ENCODE measurements at regions not wholly inside any gene's neighbourhood (a gene's known extent, or its start where the extent isn't known, plus 50 kb on each side); places are given as distances from the start of the nearest gene placed in this dataset.

DNA sequence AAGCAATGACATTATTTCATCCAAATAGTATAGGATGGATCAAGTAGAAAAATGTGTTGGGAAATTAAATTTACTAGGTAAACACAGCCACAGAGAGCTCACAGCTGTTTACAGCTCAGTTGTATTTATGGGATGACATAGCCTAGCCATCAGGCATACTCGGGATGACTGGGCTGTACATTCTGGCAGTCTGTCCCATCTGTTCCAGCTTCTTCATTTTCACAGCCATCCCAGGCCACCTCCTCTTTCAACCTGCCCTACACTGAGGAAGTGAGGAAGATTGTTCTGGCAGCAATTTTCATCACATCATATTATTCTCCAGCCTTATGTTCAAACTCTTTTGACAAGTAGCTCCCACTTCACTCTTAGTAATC lies 98.4 kb upstream of the PFN2 start:
- DNase-seq (ENCODE audit: low read depth) = no peak

DNA sequence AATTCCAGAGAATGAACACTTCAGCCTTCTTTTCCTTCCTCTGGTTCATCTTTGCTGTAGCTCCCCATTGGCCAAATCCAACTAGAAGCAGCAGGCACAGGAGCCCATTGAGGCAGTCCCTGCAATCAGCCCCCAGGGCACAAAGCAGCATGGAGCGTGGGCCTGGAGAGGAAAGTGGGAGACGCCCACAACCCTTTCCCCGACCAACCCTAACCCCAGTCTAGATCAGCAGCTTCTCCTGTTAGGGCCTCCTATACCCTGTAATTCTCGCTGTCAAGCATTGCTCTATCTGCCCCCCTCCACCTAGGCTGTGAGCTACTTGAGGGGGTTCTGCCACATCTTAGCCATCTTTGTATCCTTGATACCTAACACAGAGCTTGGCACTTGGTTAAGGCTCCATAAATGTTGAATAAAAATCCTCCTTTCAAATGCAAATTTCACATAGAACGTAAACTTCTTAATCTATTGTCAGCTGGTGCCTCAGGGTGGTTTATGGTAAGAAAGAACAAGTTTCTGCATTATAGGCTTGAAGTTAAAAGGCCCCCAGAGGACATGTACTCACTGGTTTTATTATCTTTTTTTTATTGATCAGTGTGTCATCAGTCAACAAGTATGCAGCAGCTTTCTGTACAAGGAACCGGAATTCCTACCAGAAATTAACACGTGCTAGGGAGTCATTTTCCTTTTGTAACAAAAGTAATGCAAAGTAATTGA lies 97.9 kb upstream of the PFN2 start:
- no peak for DNase-seq (ENCODE audit: low read depth)

DNA sequence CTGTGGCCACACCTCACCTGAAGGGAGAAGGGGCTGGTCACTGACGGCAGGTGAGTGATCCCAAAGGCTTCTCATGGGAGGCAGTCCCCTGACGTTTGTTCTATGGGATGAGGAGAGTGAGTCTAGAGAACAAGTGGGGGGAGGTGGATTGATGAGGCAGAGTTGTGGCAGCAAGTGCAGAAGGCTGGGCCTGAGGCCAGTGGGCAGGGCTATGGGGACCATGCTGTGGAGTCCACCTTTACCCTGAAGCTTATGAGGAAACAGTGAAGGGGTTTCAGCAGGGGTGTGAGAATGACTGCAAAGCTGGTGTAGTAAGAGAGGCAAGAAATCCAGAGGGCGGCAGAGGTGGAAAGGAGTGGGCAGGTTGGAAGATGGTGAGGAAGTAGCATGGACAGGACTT lies 96.9 kb upstream of the PFN2 start:
- DNase-seq (ENCODE audit: low read depth) = no peak

DNA sequence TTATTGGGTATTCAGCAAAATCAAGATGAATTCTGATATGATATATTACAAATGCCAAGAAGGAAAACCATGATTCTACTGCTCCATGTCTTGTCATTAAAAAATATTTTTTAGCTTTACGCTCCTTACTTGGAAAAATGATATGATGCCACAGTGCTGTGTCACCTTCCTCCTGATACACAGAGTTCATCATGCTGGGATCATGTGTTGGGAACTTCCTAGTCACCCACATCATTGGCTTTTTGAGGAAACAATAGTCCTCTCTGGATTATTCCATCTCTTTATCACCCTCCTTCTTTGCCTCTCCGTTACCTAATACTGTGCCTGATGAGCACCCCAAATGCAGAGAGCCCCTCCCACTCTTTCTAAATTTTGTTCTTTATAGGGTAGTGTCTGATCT lies 94.3 kb upstream of the PFN2 start:
- DNase-seq (ENCODE audit: low read depth) = no peak

DNA sequence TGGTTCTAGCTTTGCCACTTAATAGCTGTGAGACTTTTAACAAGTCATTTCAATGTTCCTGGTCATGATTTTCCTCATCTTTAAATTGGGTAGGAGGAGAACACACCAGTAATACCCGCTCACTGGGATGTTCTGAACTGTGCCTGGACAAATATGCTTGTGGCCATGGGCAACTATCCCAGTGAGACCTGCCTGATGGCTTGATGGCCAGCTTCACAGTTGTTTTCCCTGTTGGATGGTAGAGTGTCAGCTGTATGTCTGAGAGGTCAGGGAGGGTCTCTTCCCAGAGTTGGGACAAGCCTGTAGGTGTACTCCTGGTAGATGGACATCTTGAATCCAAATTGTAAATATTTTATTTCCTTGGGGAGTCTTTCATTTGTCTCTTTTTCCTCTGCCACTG lies 92.5 kb upstream of the PFN2 start:
- DNase-seq (ENCODE audit: low read depth) = no peak

DNA sequence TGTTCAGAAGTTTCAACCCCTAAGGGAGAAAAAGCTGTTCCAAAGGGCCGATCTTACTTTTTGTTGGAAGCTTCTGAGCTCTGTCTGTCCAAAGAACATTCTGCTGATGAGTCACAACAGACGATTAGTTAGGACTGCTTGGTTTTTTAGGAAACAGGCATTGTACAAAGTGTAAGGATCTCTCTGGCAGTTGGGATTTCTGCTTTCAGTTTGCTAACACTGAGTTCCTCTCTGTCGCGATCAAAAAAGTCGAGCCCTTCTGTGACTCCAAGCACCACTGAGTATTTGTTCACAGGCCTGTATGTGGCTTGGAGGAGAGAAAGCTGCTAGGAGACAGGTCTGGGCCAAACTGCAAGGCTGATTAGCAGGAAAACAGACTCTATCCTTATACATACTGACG lies 91.8 kb upstream of the PFN2 start:
- DNase-seq (ENCODE audit: low read depth) = no peak

DNA sequence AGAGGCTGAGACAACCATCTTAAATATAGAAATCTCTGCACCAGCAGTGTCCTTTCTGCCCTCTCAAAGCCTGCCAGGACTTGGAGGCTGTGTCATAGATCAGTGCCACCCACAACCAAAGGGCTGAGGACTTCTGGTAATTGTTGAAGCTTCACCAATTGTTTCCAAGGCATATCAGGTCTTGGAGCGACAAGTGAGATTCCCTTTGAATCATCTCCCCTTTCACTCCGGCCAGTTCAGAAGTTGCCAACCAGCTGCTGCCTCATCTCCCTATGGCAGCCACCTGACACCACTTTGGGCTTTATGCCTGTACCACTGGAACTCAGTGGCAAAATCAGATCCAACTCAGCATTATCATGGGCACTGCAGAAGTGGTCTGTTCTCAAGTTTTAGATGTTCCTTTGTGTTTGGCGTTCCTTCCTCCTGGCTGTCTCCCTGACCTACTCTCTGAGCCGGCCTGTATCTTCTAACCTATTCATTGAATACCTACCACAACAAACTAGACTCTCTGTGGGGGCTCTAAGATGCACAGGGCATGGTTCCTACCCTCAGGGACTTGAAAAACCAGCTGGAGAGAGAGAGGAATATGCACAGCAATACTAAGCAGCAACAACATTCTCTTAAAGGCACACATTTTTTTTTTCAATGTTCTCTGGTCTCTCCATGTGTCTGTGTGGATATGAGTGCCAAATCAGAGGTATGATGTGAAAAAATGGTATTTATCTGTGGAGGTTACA lies 90.8 kb upstream of the PFN2 start:
- no peak for DNase-seq (ENCODE audit: low read depth)

DNA sequence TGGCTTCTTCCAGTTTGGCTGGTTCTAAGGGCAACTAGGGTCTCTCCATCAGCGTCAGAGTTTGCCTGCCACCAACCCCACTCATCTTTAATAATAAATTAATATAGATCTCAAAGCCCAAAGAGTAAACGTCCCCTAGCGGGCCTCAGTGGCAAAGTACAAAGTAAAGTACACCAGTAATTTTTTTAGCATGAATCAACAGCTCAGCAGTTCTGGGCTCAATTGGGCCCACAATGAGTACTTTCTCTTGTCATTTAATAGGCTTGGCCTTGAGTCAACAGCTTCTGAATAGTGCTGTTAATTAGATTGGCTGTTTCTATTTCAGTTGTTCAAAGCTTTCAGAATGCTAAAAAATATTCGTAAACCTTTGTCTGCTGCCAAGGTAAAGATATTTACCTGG lies 89.0 kb upstream of the PFN2 start:
- DNase-seq (ENCODE audit: low read depth) = no peak

DNA sequence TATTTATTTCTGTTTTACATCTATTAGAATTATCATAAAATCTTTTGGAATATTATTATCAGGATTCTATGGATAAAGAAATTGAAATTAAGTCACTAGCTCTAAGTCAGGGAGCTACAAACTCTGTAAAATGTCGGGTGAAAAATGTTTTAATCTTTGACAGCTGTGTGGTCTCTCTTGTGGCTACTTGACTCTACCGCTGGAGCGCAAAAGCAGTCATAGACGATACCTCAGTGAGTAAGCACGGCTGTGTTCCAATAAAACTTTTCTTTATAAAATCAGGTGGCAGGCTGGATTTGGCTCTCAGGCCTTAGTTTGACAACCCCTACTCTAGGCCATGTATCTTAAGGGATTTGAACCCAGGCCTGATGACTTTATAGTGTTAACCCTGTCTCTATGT lies 88.5 kb upstream of the PFN2 start:
- DNase-seq (ENCODE audit: low read depth) = no peak

DNA sequence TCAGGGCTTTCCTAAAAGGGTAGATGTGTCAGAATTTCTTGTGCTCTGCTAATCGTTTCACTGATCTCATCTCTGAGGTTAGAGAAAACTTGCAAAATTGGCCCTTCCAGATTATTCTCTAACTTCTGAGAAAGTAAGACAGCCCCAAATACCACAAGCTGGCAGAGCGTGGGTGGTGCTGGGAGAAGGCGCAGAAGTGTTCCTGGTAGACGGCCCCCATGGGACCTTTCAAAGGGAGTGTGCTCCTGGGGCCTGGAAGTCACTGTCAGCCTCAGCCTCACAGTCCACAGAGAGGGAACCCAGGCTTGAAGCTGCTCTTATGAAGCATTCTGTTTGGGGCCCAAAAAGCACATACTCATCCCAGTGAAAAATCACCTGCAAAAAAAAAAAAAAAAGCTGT lies 86.5 kb upstream of the PFN2 start:
- DNase-seq (ENCODE audit: low read depth) = no peak

DNA sequence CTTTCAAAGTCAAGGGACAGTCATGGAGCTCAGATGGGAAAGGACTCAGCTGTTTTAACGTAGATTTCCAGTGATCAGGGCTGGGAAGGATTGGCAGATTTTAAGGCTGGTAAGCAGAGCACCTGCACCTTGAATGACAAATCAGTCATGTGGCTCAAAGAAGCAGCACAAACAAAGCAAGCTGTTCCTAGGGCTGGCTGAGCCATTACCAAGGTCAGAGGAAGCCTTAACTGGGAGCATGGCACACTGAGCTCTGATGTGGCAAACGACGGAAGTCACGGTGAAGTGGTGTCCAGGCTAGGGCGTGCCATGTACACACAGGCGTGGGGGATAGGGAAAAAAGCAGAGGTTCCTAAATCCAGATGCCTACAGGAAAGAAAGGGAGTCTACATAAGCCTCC lies 84.6 kb upstream of the PFN2 start:
- no peak for DNase-seq (ENCODE audit: low read depth)

DNA sequence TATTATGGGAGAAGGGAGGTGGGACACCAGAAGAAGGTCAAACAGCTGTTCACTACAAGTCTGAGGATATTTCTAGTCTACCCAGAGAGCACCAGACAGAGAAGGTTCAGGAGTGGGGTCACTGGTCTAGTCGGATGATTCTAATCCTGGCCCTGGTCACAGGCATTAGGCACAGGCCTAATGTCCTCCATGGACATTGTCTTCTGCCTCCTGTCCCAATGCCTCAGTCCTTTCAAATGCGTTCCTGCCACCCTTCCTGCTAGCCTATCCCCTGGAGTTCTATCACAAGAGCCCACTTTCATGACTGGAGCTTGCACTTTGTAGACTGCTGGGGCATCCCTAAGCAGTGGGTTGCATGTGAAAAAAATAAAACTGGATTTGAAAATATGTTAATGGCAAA lies 83.9 kb upstream of the PFN2 start:
- DNase-seq (ENCODE audit: low read depth) = no peak

DNA sequence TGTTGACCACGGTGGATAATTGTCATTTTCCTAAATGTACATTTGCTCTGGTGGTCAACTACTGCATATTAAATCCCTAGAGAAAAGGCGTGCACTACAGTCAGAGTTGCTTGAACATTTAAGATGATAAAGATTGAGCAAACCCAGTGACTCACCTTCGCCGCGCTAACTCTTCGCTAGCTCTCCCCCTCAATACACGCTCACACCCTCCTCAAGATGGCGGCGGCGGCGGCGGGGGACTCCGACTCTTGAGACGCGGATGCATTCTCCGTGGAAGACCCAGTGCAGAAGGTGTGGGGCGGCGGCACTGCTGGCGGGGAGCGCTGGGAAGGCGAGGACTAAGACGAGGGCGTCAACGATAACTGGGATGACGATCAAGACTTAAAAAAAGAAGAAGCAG lies 79.8 kb upstream of the PFN2 start:
- DNase-seq (ENCODE audit: low read depth) = no peak

DNA sequence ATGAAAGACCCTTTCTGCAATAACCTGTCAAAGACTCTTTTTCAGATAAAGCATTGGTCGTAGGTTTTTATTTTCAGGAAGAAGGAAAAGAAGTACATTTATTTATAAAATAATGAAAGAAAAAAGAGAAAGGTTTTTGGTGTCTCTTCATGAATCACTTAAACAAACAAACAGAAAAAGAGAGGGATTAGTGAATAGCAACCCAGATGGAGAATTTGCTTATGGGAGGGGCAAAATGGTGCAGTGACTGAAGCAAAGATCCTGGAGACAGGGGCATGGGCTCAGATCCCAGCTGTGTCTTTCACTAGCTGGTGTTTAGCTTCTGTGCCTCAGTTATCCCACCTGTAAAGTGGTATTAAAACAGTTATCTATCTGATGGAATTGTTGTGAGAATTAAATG lies 78.6 kb upstream of the PFN2 start:
- no peak for DNase-seq (ENCODE audit: low read depth)

DNA sequence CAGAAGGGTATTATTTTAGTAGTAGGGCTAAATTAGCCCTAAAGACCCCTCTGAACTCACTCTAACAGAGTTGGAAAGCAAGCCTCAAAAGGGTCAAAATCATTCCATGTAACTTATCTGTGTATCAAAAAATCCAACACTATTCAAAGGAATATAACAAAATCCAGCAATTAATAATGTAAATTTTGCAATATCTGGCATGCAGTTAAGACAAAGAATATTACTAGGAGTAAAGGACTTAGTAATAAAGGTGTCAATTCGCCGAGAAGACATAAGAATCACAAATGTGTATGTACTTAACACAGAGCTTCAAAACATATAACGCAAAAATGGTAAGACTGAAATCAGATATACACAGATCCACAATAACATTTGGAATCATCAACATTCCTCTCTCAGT lies 71.2 kb upstream of the PFN2 start:
- no peak for DNase-seq (ENCODE audit: low read depth)

DNA sequence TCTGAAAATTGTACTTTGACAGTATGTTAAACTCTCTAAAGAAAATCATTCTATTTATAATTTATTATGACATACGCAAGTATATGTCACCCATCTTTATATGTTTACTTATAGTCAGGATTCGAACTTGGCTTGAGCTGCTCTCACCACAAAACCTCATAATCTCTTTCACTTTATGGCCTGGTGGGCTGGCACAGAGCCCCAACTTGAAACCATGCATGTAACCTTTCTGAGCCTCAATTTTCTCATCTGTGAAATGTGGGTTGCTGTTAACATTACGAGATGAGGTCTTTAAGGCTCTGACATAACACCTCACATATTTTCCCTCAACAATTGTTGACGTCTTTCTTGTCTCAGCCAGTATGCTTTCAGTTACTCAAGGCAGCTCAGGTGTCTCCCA lies 69.4 kb upstream of the PFN2 start:
- no peak for DNase-seq (ENCODE audit: low read depth)

DNA sequence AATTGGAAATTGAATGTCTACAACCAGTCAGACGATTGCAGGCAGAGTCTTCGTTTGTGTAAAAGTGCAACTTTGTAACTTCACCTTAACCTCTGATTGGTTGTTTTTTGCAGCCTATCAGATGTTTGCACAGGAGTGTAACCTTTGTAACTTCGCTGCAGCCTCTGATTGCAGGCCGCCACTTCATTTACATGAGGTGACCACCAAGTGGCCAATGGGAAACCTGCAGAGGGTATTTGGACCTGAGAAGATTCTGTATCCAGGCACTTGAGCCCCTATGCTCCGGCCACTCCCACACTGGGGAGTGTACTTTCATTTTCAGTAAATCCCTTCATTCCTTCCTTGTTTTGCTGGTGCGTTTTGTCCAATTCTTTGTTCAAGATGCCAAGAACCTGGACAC lies 68.1 kb upstream of the PFN2 start:
- DNase-seq (ENCODE audit: low read depth) = no peak

DNA sequence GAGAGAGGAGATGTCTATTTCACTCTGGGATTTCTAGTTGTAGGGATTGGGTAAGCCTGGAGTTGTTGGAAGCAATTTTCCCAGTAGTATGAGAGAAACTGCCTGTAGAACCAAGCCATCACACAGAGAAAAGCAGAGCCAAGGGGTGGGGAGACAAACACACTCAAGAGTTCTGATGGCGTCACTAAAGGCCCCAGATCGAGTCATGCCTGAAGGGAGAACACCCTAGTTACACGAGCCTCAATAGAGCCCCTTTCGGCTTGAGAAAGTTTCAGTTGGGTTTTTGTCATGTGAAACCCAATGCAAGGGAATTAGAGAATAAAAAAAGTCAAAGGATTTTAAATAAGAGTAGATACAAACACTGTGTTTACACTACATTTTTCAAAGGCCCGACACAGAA lies 66.1 kb upstream of the PFN2 start:
- DNase-seq (ENCODE audit: low read depth) = no peak

DNA sequence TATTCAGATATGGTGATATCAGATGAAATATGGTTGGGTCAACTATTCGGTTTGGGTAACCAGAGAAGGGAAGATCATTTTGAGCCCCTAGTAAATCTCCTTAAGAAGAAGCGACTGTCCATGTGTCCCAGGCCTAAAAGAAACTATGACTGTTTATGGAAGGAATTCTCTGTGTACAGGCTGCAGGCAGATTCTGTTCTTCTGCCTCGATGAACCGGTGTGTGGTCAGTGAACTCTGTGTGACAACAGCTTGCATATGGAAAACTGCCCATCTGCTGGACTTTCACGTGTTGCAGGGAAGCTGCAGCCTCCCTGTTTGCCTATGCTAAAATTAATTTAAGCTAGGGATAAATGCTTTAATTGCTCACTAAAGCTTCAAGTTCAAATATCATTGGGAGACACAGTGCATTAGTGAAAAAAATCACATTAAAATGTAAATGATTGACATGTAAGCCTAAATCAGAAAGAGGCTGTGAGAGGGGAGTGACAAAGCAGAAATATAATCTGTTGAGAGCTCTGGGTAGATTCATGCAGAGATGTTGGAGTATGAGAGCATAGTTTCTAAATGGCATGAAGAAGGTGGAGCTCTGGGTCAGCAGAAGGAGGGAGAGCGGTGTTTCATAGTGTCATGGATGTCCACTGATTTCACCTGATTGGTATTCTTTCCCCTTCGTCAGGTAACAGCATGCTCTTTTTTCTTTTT lies 65.4 kb upstream of the PFN2 start:
- no peak for DNase-seq (ENCODE audit: low read depth)

DNA sequence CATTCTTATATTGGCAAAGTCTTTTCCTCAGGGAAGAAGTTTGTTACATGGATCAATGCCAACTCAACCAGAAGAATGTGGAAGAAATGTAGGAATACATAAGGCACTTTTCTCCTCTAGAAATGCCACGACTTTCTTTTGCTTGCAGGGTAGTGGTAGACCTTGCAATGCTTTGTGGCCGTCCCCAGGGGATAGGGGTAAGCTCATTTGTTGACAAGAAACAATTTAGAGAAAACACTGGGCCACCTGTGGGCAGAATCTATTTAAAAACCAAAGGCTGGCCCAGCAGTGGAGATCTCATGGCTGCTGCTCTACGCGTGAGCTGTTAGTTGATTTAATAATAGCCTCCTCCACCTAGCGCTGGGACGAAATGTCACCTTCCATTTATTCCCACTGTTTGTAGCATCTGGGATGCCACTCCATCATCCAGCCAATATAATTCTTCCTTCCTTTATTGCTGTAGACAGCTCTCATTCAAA lies 64.6 kb upstream of the PFN2 start:
- DNase-seq (ENCODE audit: low read depth) = no peak

DNA sequence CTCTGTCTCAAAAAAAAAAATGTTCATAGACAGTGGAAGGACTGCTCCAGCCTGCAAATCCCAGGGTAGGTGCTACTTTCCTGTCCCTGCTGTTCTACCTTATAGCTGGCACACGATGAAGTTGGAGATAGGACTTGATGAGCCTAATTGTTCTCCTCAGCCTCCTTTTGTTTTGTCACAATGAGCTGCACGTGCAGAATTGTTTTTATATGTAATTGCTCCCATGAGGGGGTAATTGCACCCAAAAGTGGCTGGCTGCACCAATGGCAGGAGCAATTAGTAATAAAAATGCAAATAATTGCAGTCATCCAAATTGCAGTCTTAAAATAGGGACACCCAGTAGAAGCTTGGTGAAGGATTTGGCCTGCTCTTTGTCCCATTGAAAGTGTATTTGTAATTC lies 63.0 kb upstream of the PFN2 start:
- DNase-seq (ENCODE audit: low read depth) = no peak

DNA sequence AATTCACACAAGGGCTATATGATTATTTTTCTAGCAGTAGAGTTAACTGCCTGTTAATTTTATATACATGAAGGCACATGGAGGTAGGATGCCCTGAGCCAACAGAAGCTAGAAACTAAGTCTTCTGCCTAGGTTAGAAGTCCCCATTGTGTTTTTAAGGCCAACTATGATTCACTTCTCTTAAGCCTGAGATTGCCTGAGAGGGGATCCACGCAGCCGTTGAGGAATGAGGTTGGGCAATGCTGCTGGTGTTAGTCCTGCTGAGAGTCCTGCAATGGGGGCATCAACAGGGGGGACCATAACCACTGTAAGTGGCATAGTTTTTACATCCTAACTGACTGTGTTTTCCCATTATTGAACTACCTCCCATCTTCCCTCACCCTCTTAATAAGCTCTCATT lies 60.1 kb upstream of the PFN2 start:
- DNase-seq (ENCODE audit: low read depth) = no peak

DNA sequence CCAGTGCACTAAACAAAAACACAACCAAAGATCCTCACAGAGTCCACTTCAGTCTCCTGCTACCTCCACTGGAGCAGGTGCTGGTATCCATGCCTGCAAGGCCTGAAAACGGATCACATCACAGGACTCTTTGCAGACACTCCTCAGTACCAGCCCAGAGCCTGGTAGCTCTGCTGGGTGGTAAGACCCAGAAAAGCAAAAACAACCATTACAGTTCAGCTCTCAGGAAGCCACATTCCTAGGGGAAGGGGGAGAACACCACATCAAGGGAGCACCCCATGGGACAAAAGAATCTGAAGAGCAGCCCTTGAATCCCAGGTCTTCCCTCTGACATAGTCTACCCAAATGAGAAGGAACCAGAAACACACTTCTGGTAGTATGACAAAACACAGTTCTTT lies 52.5 kb upstream of the PFN2 start:
- no peak for DNase-seq (ENCODE audit: low read depth)
